ENCODE measurements at regions not wholly inside any gene's neighbourhood (a gene's known extent, or its start where the extent isn't known, plus 50 kb on each side); places are given as distances from the start of the nearest gene placed in this dataset.

- Histone ChIP-seq H3K4me3 (no peak overlapping the region), H3K9ac (ENCODE audit: low read depth in 2 of 2, low read length in 2 of 2) (no peak overlapping the region), H3K4me1 (no peaks in the 10 kb centered on the region), H3K36me3 (no peaks in the 10 kb centered on the region), H3K27ac (no peak overlapping the region), H3K9me3 (no peaks in the 10 kb centered on the region), H3K27me3 (no peaks in the 10 kb centered on the region)
- intact Hi-C loops (cut with DNase I): no loop called here
- DNase-seq: no peak
- no peak for TF ChIP-seq CTCF (IDR thresholded peaks at IDR 0.05)
These were observed 117.9 kb upstream of the CDH12 start for GRCh38 chr5:22970956-22971618.

GRCh38 chr5:22970491-22970890, 117.3 kb upstream of the CDH12 start:
- intact Hi-C loops (cut with DNase I): no loop called here
- DNase-seq: no peak

GRCh38 chr5:22968386-22968785, 115.2 kb upstream of the CDH12 start:
- no peak for TF ChIP-seq CTCF (IDR thresholded peaks at IDR 0.05)
- H3K4me3 ChIP-seq: no peak overlapping the region
- no peaks in the 10 kb centered on the region for H3K36me3 ChIP-seq
- no peaks in the 10 kb centered on the region for H3K9me3 ChIP-seq
- H3K9ac ChIP-seq (ENCODE audit: low read depth in 2 of 2, low read length in 2 of 2): no peak overlapping the region
- no peaks in the 10 kb centered on the region for H3K27me3 ChIP-seq
- H3K4me1 ChIP-seq: no peaks in the 10 kb centered on the region
- DNase-seq: no peak
- H3K27ac ChIP-seq: no peak overlapping the region
- intact Hi-C loops (cut with DNase I): no loop called here

More at GRCh38 chr5:22970491-22970890, 117.3 kb upstream of the CDH12 start:
- no peaks in the 10 kb centered on the region for H3K4me1 ChIP-seq
- H3K9me3 ChIP-seq: no peaks in the 10 kb centered on the region
- H3K27me3 ChIP-seq: no peaks in the 10 kb centered on the region
- H3K27ac ChIP-seq: no peak overlapping the region
- no peak for TF ChIP-seq CTCF (IDR thresholded peaks at IDR 0.05)
- no peak overlapping the region for H3K9ac ChIP-seq (ENCODE audit: low read depth in 2 of 2, low read length in 2 of 2)
- H3K4me3 ChIP-seq: no peak overlapping the region
- H3K36me3 ChIP-seq: no peaks in the 10 kb centered on the region

- Histone ChIP-seq H3K27ac (no peak overlapping the region), H3K9me3 (no peaks in the 10 kb centered on the region), H3K36me3 (no peaks in the 10 kb centered on the region), H3K9ac (ENCODE audit: low read depth in 2 of 2, low read length in 2 of 2) (no peak overlapping the region), H3K4me3 (no peak overlapping the region), H3K4me1 (no peaks in the 10 kb centered on the region), H3K27me3 (no peaks in the 10 kb centered on the region)
- intact Hi-C loops (cut with DNase I): no loop called here
- no peak for DNase-seq
- TF ChIP-seq CTCF (IDR thresholded peaks at IDR 0.05): no peak
These were observed 112.8 kb upstream of the CDH12 start for GRCh38 chr5:22965960-22966359.

GRCh38 chr5:22964632-22965031, 111.5 kb upstream of the CDH12 start:
- TF ChIP-seq CTCF (IDR thresholded peaks at IDR 0.05): no peak
- no peak overlapping the region for H3K9ac ChIP-seq (ENCODE audit: low read depth in 2 of 2, low read length in 2 of 2)
- H3K27me3 ChIP-seq: no peaks in the 10 kb centered on the region
- H3K4me1 ChIP-seq: no peaks in the 10 kb centered on the region
- no peaks in the 10 kb centered on the region for H3K36me3 ChIP-seq
- H3K9me3 ChIP-seq: no peaks in the 10 kb centered on the region
- no peak overlapping the region for H3K4me3 ChIP-seq
- no peak overlapping the region for H3K27ac ChIP-seq
- DNase-seq: no peak
- intact Hi-C loops (cut with DNase I): no loop called here

Data from colonic mucosa (tissue), 4 donors.